HUES64 (cell line): ENCODE measurements at regions not wholly inside any gene's neighbourhood (a gene's known extent, or its start where the extent isn't known, plus 50 kb on each side); places are given as distances from the start of the nearest gene placed in this dataset.
A peak's percentile ranks its signal among the peaks of the same experiment; 100 is the strongest.
"Not testable (repeated sequence)": the region's sequence is repeated elsewhere in the genome, so short reads cannot be mapped to it uniquely, and the experiment has no call there.

Experiments used
- H3K27ac ChIP-seq: 2 replicates; pipeline ENCODE4 v1.7.0; 2013; ENCODE audit warnings: low read depth, low read length, inconsistent platforms
- H3K27me3 ChIP-seq: 2 replicates; pipeline ENCODE4 v1.6.1; 2013; ENCODE audit warnings: mild to moderate bottlenecking, low read length; ENCODE audit not compliant: insufficient read depth
- H3K36me3 ChIP-seq: 2 replicates; pipeline ENCODE4 v1.6.1; 2013; ENCODE audit warnings: mild to moderate bottlenecking, low read length; ENCODE audit not compliant: insufficient read depth
- H3K4me1 ChIP-seq: 2 replicates; pipeline ENCODE4 v1.6.1; 2013; ENCODE audit warnings: mild to moderate bottlenecking, low read length, moderate library complexity; ENCODE audit not compliant: insufficient read depth
- H3K4me3 ChIP-seq: 2 replicates; pipeline ENCODE4 v1.5.1; 2013; ENCODE audit warnings: mild to moderate bottlenecking, low read length, moderate library complexity
- H3K9ac ChIP-seq: 2 replicates; pipeline ENCODE4 v1.6.1; 2013; ENCODE audit warnings: mild to moderate bottlenecking, low read depth, low read length
- H3K9me3 ChIP-seq: 2 replicates; pipeline ENCODE4 v1.6.1; 2013; ENCODE audit warnings: low read depth, low read length; ENCODE audit not compliant: insufficient read depth
- WGBS: fragments of 150-250, 120-280 bp; methylation state at CpG from one replicate; pipeline ENCODE4 v1.1.7; 2013; ENCODE audit warnings: missing lambda C conversion rate; 5-methylcytosine and 5-hydroxymethylcytosine counted together

DNA sequence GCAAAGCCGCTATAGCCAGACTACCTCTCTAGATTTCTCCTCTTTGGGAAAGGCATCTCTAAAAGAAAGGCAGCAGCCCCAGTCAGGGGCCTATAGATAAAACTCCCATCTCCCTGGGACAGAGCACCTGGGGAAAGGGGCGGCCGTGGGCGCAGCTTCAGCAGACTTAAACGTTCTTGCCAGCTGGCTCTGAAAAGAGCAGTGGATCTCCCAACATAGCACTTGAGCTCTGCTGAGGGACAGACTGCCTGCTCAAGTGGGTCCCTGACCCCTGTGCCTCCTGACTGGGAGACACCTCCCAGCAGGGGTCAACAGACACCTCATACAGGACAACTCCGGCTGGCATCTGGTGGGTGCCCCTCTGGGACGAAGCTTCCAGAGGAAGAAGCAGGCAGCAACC, 276.5 kb downstream of the CD109 start:
- not testable (repeated sequence) for H3K27me3 ChIP-seq, H3K9ac ChIP-seq, H3K36me3 ChIP-seq, H3K4me1 ChIP-seq, H3K4me3 ChIP-seq, H3K27ac ChIP-seq, H3K9me3 ChIP-seq
- WGBS, result 94% methylated on average over 7 of the region's 7 CpGs

DNA sequence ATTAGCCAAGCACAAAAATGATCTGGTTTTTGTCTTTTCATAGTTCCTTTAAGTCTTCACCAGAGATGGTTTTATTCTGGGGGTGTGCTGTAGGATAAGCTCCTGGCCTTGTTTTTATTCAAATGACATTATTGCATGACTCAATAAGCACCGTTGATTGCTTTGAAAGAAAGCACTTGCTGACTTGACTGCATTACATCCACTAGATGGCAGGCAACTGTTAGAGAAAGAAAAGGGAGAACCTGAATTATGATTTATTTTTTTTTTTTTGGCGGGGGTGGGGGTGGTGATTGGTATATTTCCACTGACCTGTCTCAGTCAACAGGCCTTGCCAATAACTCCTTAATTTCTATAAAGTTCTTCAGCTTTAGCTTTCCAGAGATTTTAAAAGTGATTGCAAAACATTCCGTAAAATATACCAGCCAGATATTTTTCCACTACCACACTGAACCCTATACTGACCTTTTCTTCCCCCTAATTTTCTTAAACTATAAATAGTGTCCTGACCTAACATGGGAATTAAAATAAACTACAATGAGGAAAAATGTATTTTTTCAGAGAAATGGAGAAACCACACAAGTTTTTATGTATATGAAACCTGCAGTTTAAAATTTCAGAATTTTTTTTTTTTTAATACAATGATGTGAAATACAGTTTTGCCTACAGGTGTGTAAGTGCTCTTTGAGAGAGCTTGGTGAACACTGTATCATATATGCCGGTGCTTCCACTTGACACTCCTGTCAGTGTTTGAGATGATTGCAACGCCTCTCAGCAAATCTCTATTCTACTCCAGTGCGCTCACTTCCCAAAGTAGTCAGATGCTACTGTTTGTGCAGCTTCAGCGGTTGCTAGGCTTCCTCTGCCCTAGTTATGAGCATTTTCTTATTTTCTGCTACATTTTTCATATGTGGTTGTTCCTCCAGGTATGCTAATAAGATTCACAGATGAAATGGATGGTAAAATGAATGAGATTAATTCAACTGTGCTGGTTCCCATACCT, 274.3 kb downstream of the CD109 start:
- Histone ChIP-seq H3K9ac (no peak overlapping the region), H3K9me3 (no peaks in the 10 kb centered on the region), H3K36me3 (no peaks in the 10 kb centered on the region), H3K4me1 (peaks cover 7% of the 10 kb centered on the region), H3K4me3 (no peak overlapping the region), H3K27ac (0 out of 2 replicates have a peak overlapping the region, but pooled peaks have one; percentile 30), H3K27me3 (no peaks in the 10 kb centered on the region)
- WGBS, result 74% methylated on average over 6 of the region's 7 CpGs

DNA sequence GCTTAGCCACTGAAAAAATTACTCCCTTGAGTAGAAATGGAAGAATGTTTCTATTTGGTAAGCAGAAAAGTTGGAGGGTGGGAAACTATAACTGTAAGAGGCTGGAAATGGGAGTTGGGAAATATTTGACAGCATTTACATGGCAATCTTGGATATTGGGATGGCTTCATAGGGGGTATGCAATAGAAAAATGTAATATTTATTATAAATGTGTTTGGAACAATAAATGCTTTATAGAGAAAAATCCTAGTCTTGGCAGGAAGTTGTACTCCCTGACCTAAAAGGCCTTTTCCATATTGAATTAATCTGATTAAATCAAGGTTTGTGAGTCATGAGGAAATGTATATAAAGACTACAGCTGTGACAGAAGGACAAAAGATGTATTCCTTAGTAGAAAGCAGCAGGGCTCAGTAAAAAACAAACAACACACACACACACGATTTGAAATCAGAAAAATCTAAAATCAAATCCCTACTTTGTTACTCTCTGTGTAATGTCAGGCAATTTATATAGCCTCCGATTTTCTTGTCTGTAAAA, 272.3 kb downstream of the CD109 start:
- no peak overlapping the region for H3K27ac ChIP-seq
- no peaks in the 10 kb centered on the region for H3K27me3 ChIP-seq
- no peak overlapping the region for H3K9ac ChIP-seq
- 100% methylated on average over 1 of the region's 2 CpGs for WGBS
- H3K4me1 ChIP-seq, result peaks cover 8% of the 10 kb centered on the region
- no peaks in the 10 kb centered on the region for H3K9me3 ChIP-seq
- H3K36me3 ChIP-seq, result no peaks in the 10 kb centered on the region
- H3K4me3 ChIP-seq, result no peak overlapping the region

DNA sequence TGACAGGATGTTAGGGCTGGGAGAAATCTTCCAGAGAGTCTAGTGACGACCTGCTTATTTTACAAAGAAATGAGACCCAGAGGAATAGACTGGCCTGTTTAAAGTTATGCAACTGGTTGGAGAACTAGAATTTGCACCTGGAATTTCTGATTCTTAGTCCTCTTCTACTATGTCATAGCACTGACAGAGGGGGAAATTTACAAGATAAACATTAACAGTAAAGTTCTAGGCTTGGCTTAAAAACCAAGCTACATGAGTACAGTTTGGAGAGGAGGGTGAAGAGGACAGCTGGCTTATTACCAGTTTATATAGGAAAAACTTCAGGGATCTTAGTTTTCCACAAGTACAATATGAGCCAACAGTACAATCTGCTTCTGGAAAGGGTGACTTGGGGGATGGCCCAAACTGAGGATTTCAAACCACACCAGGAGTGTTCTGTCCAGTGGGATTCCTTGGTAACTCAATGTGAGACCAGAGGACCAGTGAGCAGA, 269.6 kb downstream of the CD109 start:
- Histone ChIP-seq H3K27ac (no peak overlapping the region), H3K4me3 (no peak overlapping the region), H3K9me3 (peaks cover 3% of the 10 kb centered on the region; the same call in 1 of the 2 replicates), H3K27me3 (no peaks in the 10 kb centered on the region), H3K4me1 (peaks cover 13% of the 10 kb centered on the region), H3K36me3 (no peaks in the 10 kb centered on the region), H3K9ac (no peak overlapping the region)
- 87% methylated on average over 1 of the region's 1 CpG for WGBS

DNA sequence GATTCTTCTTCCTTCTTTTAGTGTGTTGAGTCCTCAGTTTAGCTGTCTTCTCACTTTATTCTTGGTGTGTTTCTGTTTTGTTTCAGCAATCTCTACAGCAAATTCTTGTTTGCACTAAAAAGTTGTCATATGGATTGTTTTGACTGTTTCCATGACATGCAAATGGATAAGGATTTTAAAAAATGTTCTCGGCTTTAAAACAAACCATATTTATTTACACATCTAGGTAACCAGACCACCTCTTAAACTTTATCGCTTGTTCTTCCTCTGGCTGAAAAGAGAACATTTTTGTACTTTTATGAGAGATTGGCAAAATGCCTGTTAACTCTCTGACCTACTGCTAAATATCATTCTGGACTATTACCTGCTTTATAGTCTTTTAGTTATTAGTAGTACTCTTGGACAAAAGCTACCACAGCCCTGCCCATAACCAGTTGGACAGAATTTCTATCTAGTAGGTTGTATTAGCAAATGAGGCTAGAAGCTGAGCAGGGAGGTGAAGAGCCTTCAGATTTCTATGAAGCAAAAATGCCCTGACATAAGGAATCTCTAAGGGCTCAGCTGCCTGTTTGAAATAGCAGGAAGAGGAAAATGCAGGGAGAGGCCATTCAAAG, 268.3 kb downstream of the CD109 start:
- Histone ChIP-seq H3K27ac (no peak overlapping the region), H3K4me3 (no peak overlapping the region), H3K9me3 (peaks cover 3% of the 10 kb centered on the region; the same call in 1 of the 2 replicates), H3K27me3 (no peaks in the 10 kb centered on the region), H3K9ac (no peak overlapping the region), H3K36me3 (no peaks in the 10 kb centered on the region), H3K4me1 (peaks cover 7% of the 10 kb centered on the region)
- WGBS, result 100% methylated on average over 1 of the region's 2 CpGs

DNA sequence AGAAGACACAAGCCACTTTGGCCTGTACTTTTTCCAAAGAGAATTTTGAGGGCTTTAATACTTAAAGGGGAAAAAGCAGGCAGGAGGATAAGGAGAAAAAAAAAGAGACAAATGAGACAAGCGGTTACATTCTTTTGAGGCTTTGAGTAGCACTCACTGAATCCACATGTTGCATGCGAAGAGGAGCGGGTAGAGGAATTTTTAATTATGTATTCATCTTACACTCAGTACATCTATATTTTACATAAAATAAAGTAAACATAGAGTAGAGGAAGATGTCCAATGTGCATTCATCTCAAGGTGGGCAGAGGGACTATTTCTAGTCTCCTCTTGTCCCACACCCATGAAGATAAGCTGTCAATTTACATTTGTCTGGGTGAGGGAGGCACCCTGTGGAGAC, 266.9 kb downstream of the CD109 start:
- Histone ChIP-seq H3K9ac (no peak overlapping the region), H3K27ac (no peak overlapping the region), H3K27me3 (no peaks in the 10 kb centered on the region), H3K9me3 (peaks cover 3% of the 10 kb centered on the region; the same call in 1 of the 2 replicates), H3K4me3 (no peak overlapping the region), H3K36me3 (no peaks in the 10 kb centered on the region), H3K4me1 (peaks cover 6% of the 10 kb centered on the region)
- 85% methylated on average over 1 of the region's 3 CpGs for WGBS

DNA sequence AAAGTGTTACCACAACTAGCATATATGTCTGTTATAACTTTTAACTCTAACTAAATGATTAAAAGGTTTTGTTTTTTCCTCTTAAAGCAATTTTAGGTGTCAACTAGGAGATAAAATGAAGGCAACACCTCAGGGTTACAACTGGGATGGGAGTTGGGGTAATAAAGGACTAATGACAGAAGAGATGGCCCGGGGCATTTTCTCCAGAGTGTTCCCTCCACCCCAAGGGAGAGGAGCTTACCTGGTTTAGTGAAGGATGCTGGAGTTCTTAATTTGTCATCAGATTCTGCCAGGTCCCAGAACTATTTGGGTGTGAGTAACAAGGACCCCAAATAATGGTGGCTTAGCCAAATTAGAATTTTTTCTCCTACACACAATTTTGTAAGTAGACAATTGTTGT, 260.3 kb downstream of the CD109 start:
- no peaks in the 10 kb centered on the region for H3K9me3 ChIP-seq
- H3K4me1 ChIP-seq, result no peaks in the 10 kb centered on the region; the same call in 1 of the 2 replicates
- H3K27ac ChIP-seq, result no peak overlapping the region
- H3K27me3 ChIP-seq, result no peaks in the 10 kb centered on the region
- H3K9ac ChIP-seq, result no peak overlapping the region
- WGBS, result 92% methylated on average over 1 of the region's 1 CpG
- H3K4me3 ChIP-seq, result no peak overlapping the region
- no peaks in the 10 kb centered on the region for H3K36me3 ChIP-seq

DNA sequence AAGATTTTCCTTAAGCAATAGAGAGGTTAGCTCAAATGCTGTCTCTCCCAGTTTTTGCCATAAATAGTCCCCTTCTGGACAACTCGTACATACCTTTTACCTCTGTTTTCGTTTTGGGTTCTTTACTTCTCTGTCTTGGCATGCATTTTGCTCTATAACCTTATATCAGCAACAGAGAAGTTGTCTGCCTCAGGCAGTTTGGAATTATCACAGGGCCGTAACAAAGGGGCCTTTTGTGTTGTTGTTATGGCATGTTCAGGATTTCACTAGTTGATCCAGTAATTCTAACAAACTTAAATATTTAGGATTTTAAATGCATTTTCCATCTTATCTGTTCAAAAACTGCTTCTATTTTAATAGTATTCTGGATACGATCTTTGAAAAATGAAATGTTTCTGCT, 259.8 kb downstream of the CD109 start:
- Histone ChIP-seq H3K4me3 (no peak overlapping the region), H3K27me3 (no peaks in the 10 kb centered on the region), H3K9me3 (no peaks in the 10 kb centered on the region), H3K9ac (no peak overlapping the region), H3K36me3 (no peaks in the 10 kb centered on the region), H3K27ac (no peak overlapping the region), H3K4me1 (no peaks in the 10 kb centered on the region; the same call in 1 of the 2 replicates)
- 92% methylated on average over 4 of the region's 4 CpGs for WGBS

DNA sequence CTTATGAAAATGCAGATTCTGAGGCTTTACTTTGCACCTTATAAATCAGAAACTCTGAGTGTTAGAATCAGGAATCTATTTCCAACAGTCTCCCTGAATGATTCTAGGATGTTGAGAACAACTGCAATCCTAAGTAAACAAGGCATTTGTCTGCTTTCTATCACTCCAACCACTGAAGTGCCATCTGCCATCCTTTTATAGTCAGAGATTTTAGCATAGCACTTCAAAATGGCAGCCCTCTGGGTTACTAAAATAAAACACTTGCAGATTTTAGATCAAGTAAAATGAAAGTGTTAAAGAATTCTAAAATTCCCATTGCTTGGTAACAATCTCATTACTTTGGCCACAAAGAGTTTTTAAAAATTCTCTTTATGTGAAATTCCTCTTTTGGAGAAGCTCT, 258.9 kb downstream of the CD109 start:
- Histone ChIP-seq H3K27me3 (no peaks in the 10 kb centered on the region), H3K9me3 (no peaks in the 10 kb centered on the region), H3K4me1 (no peaks in the 10 kb centered on the region; the same call in 1 of the 2 replicates), H3K9ac (no peak overlapping the region), H3K36me3 (no peaks in the 10 kb centered on the region), H3K27ac (no peak overlapping the region), H3K4me3 (no peak overlapping the region)

DNA sequence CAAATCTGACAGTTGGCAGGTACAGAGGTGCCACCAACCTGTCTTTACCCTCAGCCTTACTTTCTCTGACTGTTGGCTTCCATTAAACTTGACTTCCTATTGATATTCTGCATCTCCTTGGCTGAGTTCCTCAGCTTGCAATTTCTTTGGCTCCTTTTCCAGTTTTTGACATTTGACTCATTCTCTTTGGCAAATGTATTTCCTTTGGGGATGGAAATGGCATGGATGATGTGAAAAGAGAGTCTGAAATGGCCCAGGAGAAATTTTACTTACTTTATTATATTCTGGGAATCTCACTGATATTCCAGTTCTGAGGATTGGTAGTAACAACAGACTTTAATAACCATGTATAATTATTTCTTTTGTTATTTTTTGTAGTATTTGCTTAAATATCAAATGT, 255.2 kb downstream of the CD109 start:
- Histone ChIP-seq H3K9me3 (no peaks in the 10 kb centered on the region), H3K4me3 (no peak overlapping the region), H3K4me1 (no peaks in the 10 kb centered on the region; the same call in 1 of the 2 replicates), H3K9ac (no peak overlapping the region), H3K36me3 (no peaks in the 10 kb centered on the region), H3K27me3 (no peaks in the 10 kb centered on the region), H3K27ac (no peak overlapping the region)
